Pancreas (tissue), 10 donors: ENCODE measurements at regions not wholly inside any gene's neighbourhood (a gene's known extent, or its start where the extent isn't known, plus 50 kb on each side); places are given as distances from the start of the nearest gene placed in this dataset.

Experiments used
- ATAC-seq, 4 donors: fragments of 200-7000 bp; cut with Tn5 transposase; one replicate each; pipeline versions ENCODE4 v1.8.0 to v1.9.1; 2020; ENCODE audit warnings: mild to moderate bottlenecking in 4 of 4, moderate library complexity in 4 of 4
- DNase-seq, 6 donors: peaks; one replicate each; pipeline ENCODE4 v3.0.0-alpha.2; 2020
- FAIRE-seq: peaks from 2 replicates; lab custom pipeline; 2012; peaks lifted over from hg19 to GRCh38; lab: Jason Lieb, UNC
- H3K27ac ChIP-seq, 4 donors: fragments of 200-600 bp; sonication (generic); 1 replicate in 3 of 4; 2 replicates in 1 of 4; pipeline versions ENCODE4 v1.5.0 to v1.8.0; 2020
- H3K27me3 ChIP-seq, 4 donors: fragments of 200-600 bp; one replicate each; pipeline ENCODE4 v1.8.0; 2021
- H3K36me3 ChIP-seq, 3 donors: fragments of 200-600 bp; sonication (generic) in 1 of 3; one replicate each; pipeline versions ENCODE4 v1.5.0 to v1.8.0; 2020 to 2021
- H3K4me1 ChIP-seq, 3 donors: fragments of 200-600 bp; one replicate each; pipeline ENCODE4 v1.8.0; 2021
- H3K4me3 ChIP-seq, 4 donors: fragments of 200-600 bp; sonication (generic) in 2 of 4; one replicate each; pipeline versions ENCODE4 v1.5.0 to v1.8.0; 2020 to 2021
- H3K9me3 ChIP-seq, 4 donors: fragments of 200-600 bp; one replicate each; pipeline ENCODE4 v1.8.0; 2021
- WGBS, 2 donors: extraction: QIAGEN DNeasy Blood & Tissue Kit; methylation state at CpG; one replicate each; pipeline ENCODE4 v1.1.7; 2013; 5-methylcytosine and 5-hydroxymethylcytosine counted together
- intact Hi-C, 3 donors: fragments of 100-400 bp; cut with DNase I; formaldehyde crosslinking; loops; one replicate each; pipeline versions ENCODE4 v1.11.1 to v1.14.2; 2022
- TF ChIP-seq, protein P1 (sequence below), 4 donors: fragments of 200-600 bp; sonication (generic) in 3 of 4; IDR thresholded peaks; one replicate each; pipeline versions ENCODE4 v1.5.0 to v1.8.0; 2021; ENCODE audit warnings: antibody characterized with exemption in 4 of 4
- donor health status: healthy with polysubstance abuse.
- donor health status: DM: no; HTN: no; CAD: no; lungs with moderate emphysema.
- donor health status: DM: no; HTN: no; CAD: no.
- donor health status: control.
- donor health status: control.
- donor health status: Bipolar disorder and iron deficiency.
- donor health status: DM: yes; HTN: yes; CAD: no.
- donor health status: DM: no; HTN: no; CAD: no.
- donor health status: DM: no; HTN: no; CAD: no.
- donor health status: DM: yes; HTN: yes; CAD: no.

DNA sequence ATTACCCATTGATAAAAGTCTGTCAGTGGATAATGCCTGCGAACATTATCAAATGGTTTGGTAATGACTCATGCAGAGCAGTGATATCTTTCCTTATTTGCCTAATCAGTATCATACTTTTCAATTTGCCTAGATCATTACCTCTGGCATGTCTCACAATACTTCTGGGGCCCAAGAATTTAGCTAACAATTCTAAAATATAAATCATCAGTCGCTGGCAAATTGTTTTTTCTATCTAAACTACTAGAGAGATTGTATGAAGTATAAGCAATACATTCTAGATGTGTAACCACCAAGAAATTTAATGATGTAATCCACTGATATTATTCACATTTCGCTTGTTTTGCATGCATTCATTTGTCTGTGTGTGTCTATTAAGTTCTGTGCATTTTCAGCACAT, 191.2 kb upstream of the CDH19 start:
- intact Hi-C loops: no loop called here
- FAIRE-seq (no peak), ATAC-seq (no peak)

DNA sequence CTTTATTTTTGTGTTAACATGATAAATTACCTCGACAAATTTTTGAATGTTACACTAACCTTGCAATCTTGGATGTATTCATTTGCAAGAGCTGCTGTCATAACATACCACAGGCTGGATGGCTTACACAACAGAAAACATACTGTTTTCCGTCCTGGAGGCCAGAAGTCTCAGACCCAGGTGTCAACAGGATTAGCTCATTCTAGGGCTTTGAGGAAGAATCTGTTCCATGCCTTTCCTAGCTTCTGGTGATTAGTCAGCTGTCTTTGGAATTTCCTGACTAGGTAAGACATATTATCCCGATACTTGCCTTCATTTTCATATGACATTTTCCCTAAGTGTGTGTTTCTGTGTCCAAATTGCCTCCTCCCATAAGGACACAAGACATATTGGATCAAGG, 188.6 kb upstream of the CDH19 start:
- H3K36me3 ChIP-seq: no peaks in the 10 kb centered on the region
- no peak overlapping the region for H3K4me3 ChIP-seq
- no peak for ATAC-seq
- no peaks in the 10 kb centered on the region for H3K9me3 ChIP-seq
- WGBS, 2 donors: 57 to 73% methylated on average over 3 of the region's 3 CpGs
- no peak overlapping the region for H3K27ac ChIP-seq
- TF ChIP-seq, protein P1, sequence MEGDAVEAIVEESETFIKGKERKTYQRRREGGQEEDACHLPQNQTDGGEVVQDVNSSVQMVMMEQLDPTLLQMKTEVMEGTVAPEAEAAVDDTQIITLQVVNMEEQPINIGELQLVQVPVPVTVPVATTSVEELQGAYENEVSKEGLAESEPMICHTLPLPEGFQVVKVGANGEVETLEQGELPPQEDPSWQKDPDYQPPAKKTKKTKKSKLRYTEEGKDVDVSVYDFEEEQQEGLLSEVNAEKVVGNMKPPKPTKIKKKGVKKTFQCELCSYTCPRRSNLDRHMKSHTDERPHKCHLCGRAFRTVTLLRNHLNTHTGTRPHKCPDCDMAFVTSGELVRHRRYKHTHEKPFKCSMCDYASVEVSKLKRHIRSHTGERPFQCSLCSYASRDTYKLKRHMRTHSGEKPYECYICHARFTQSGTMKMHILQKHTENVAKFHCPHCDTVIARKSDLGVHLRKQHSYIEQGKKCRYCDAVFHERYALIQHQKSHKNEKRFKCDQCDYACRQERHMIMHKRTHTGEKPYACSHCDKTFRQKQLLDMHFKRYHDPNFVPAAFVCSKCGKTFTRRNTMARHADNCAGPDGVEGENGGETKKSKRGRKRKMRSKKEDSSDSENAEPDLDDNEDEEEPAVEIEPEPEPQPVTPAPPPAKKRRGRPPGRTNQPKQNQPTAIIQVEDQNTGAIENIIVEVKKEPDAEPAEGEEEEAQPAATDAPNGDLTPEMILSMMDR (IDR thresholded peaks at IDR 0.05): no peak
- intact Hi-C loops: no loop called here
- H3K27me3 ChIP-seq: no peaks in the 10 kb centered on the region
- H3K4me1 ChIP-seq: no peaks in the 10 kb centered on the region
- FAIRE-seq: no peak
- DNase-seq: no peak

More for the DNA sequence above, 191.2 kb upstream of the CDH19 start:
- Histone ChIP-seq H3K9me3 (no peaks in the 10 kb centered on the region), H3K27me3 (no peaks in the 10 kb centered on the region), H3K27ac (no peak overlapping the region), H3K36me3 (no peaks in the 10 kb centered on the region), H3K4me1 (no peaks in the 10 kb centered on the region), H3K4me3 (no peak overlapping the region)
- DNase-seq: no peak
- TF ChIP-seq, protein P1 (IDR thresholded peaks at IDR 0.05): no peak
- 43 to 51% methylated on average over 3 of the region's 3 CpGs for WGBS, 2 donors

DNA sequence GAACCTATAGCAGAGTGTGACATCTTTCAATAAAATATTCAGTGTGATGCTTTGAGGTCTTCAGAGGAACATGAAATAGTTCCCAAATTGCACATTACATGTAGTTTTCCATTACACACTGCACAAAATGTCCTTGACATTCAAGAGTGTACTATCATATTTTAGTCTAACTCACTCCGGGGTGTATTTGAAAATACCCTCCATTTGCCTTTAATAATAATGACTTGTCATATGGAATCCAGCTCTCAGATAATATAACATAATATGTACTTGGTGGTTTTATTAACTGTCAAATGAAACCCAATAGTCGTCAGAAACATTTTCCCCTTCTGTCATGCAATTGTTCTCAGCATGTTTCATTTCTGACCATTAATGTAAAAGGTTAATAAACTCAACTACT, 176.7 kb upstream of the CDH19 start:
- H3K27me3 ChIP-seq: no peaks in the 10 kb centered on the region
- ATAC-seq: no peak
- H3K27ac ChIP-seq: no peak overlapping the region
- 62 to 76% methylated on average over 2 of the region's 2 CpGs for WGBS, 2 donors
- no peaks in the 10 kb centered on the region for H3K9me3 ChIP-seq
- H3K4me1 ChIP-seq: no peaks in the 10 kb centered on the region
- intact Hi-C loops: no loop called here
- no peak overlapping the region for H3K4me3 ChIP-seq
- TF ChIP-seq, protein P1 (IDR thresholded peaks at IDR 0.05): no peak
- no peak for DNase-seq
- H3K36me3 ChIP-seq: no peaks in the 10 kb centered on the region
- FAIRE-seq: no peak

DNA sequence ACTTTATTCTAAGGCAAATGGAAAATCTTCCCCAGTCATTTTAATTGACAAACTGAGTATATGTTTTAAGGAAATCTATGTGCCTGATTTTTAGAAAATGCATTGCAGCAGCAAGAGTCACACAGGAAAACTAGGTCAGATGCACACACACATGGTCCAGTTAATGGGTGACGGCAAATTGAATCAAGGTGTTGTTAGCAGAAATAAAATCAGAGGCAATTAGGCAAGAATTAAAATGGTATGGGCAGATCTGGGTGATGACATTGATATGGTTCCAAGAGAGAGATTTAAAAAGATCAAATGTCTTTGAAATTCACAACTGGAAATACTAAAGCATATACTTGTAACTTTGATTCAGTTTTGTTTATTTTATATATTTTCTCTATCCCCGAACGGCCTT, 174.2 kb upstream of the CDH19 start:
- DNase-seq: no peak
- H3K4me3 ChIP-seq: no peak overlapping the region
- H3K4me1 ChIP-seq: no peaks in the 10 kb centered on the region
- H3K9me3 ChIP-seq: no peaks in the 10 kb centered on the region
- TF ChIP-seq, protein P1 (IDR thresholded peaks at IDR 0.05): no peak
- WGBS, 2 donors: 80 to 83% methylated on average over 3 of the region's 3 CpGs
- intact Hi-C loops: no loop called here
- no peaks in the 10 kb centered on the region for H3K27me3 ChIP-seq
- no peak overlapping the region for H3K27ac ChIP-seq
- no peak for ATAC-seq
- no peaks in the 10 kb centered on the region for H3K36me3 ChIP-seq
- FAIRE-seq: no peak

DNA sequence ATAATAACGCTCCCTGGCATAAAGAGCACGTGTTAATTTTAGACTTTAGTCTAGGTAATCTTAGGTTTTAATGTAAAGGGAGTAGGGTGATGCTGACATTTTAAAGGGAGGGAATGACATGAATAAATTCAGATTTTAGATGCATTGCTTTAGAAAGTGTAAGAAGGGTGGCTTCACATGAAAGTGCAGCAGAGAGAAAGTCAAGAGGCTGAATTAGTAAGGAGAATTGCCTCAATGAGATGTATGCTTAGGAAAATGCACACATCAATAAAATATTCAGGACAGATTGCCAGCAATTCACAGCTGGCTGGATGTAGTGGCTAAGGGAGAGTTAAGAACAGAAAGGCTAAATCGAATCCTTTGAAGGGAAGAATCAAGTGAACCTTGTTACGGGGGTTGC, 165.5 kb upstream of the CDH19 start:
- DNase-seq (no peak), FAIRE-seq (no peak), ATAC-seq (no peak)
- no peaks in the 10 kb centered on the region for H3K4me1 ChIP-seq
- intact Hi-C loops: no loop called here
- H3K9me3 ChIP-seq: no peaks in the 10 kb centered on the region
- TF ChIP-seq, protein P1 (IDR thresholded peaks at IDR 0.05): no peak
- WGBS, 2 donors: 73 to 81% methylated on average over 4 of the region's 4 CpGs
- no peak overlapping the region for H3K4me3 ChIP-seq
- no peaks in the 10 kb centered on the region for H3K36me3 ChIP-seq
- no peaks in the 10 kb centered on the region for H3K27me3 ChIP-seq
- no peak overlapping the region for H3K27ac ChIP-seq
